ENCODE measurements at regions not wholly inside any gene's neighbourhood (a gene's known extent, or its start where the extent isn't known, plus 50 kb on each side); places are given as distances from the start of the nearest gene placed in this dataset.
"Not testable (repeated sequence)": the region's sequence is repeated elsewhere in the genome, so short reads cannot be mapped to it uniquely, and the experiment has no call there.

GRCh38 chr6:145267076-145267867 is 468.0 kb downstream of the EPM2A start:
- DNase-seq (ENCODE audit: low read depth, low spot score), result no peak
- in situ Hi-C loops (cut with HindIII; ENCODE audit: low pct_unique_long_range_greater_than_20kb, low sequenced_read_pairs), result no loop called here

GRCh38 chr6:145270464-145270863 is 464.9 kb downstream of the EPM2A start:
- no peak for DNase-seq (ENCODE audit: low read depth, low spot score)
- in situ Hi-C loops (cut with HindIII; ENCODE audit: low pct_unique_long_range_greater_than_20kb, low sequenced_read_pairs), result no loop called here

GRCh38 chr6:145271040-145271439 is 464.3 kb downstream of the EPM2A start:
- in situ Hi-C loops (cut with HindIII; ENCODE audit: low pct_unique_long_range_greater_than_20kb, low sequenced_read_pairs), result no loop called here
- no peak for DNase-seq (ENCODE audit: low read depth, low spot score)

GRCh38 chr6:145271577-145271976 is 463.7 kb downstream of the EPM2A start:
- no peak for DNase-seq (ENCODE audit: low read depth, low spot score)
- in situ Hi-C loops (cut with HindIII; ENCODE audit: low pct_unique_long_range_greater_than_20kb, low sequenced_read_pairs), result no loop called here

- in situ Hi-C loops (cut with HindIII; ENCODE audit: low pct_unique_long_range_greater_than_20kb, low sequenced_read_pairs), result no loop called here
- DNase-seq (ENCODE audit: low read depth, low spot score), result no peak
These were observed 463.1 kb downstream of the EPM2A start for GRCh38 chr6:145272246-145272645.

GRCh38 chr6:145273136-145273535 is 462.2 kb downstream of the EPM2A start:
- in situ Hi-C loops (cut with HindIII; ENCODE audit: low pct_unique_long_range_greater_than_20kb, low sequenced_read_pairs), result no loop called here
- DNase-seq (ENCODE audit: low read depth, low spot score), result no peak

- DNase-seq (ENCODE audit: low read depth, low spot score), result no peak
- in situ Hi-C loops (cut with HindIII; ENCODE audit: low pct_unique_long_range_greater_than_20kb, low sequenced_read_pairs), result no loop called here
These were observed 461.2 kb downstream of the EPM2A start for GRCh38 chr6:145274083-145274482.

GRCh38 chr6:145275019-145275418 is 460.3 kb downstream of the EPM2A start:
- DNase-seq (ENCODE audit: low read depth, low spot score), result no peak
- in situ Hi-C loops (cut with HindIII; ENCODE audit: low pct_unique_long_range_greater_than_20kb, low sequenced_read_pairs), result no loop called here

- in situ Hi-C loops (cut with HindIII; ENCODE audit: low pct_unique_long_range_greater_than_20kb, low sequenced_read_pairs), result no loop called here
These were observed 459.5 kb downstream of the EPM2A start for GRCh38 chr6:145275787-145276186.

GRCh38 chr6:145276756-145277155 is 458.6 kb downstream of the EPM2A start:
- DNase-seq (ENCODE audit: low read depth, low spot score), result no peak
- in situ Hi-C loops (cut with HindIII; ENCODE audit: low pct_unique_long_range_greater_than_20kb, low sequenced_read_pairs), result no loop called here

More at GRCh38 chr6:145275787-145276186, 459.5 kb downstream of the EPM2A start:
- no peak for DNase-seq (ENCODE audit: low read depth, low spot score)

- in situ Hi-C loops (cut with HindIII; ENCODE audit: low pct_unique_long_range_greater_than_20kb, low sequenced_read_pairs), result no loop called here
- no peak for DNase-seq (ENCODE audit: low read depth, low spot score)
These were observed 457.8 kb downstream of the EPM2A start for GRCh38 chr6:145277358-145278086.

- in situ Hi-C loops (cut with HindIII; ENCODE audit: low pct_unique_long_range_greater_than_20kb, low sequenced_read_pairs), result no loop called here
- DNase-seq (ENCODE audit: low read depth, low spot score), result no peak
These were observed 457.0 kb downstream of the EPM2A start for GRCh38 chr6:145278163-145278807.

- no peak for DNase-seq (ENCODE audit: low read depth, low spot score)
- in situ Hi-C loops (cut with HindIII; ENCODE audit: low pct_unique_long_range_greater_than_20kb, low sequenced_read_pairs), result no loop called here
These were observed 455.8 kb downstream of the EPM2A start for GRCh38 chr6:145279551-145279950.

- in situ Hi-C loops (cut with HindIII; ENCODE audit: low pct_unique_long_range_greater_than_20kb, low sequenced_read_pairs), result no loop called here
- DNase-seq (ENCODE audit: low read depth, low spot score), result no peak
These were observed 455.3 kb downstream of the EPM2A start for GRCh38 chr6:145279993-145280392.

GRCh38 chr6:145283209-145283608 is 452.1 kb downstream of the EPM2A start:
- in situ Hi-C loops (cut with HindIII; ENCODE audit: low pct_unique_long_range_greater_than_20kb, low sequenced_read_pairs); DNase-seq (ENCODE audit: low read depth, low spot score): not testable (repeated sequence)

GRCh38 chr6:145283856-145284255 is 451.5 kb downstream of the EPM2A start:
- in situ Hi-C loops (cut with HindIII; ENCODE audit: low pct_unique_long_range_greater_than_20kb, low sequenced_read_pairs), result no loop called here
- no peak for DNase-seq (ENCODE audit: low read depth, low spot score)

GRCh38 chr6:145286916-145287315 is 448.4 kb downstream of the EPM2A start:
- in situ Hi-C loops (cut with HindIII; ENCODE audit: low pct_unique_long_range_greater_than_20kb, low sequenced_read_pairs), result no loop called here
- no peak for DNase-seq (ENCODE audit: low read depth, low spot score)

- no peak for DNase-seq (ENCODE audit: low read depth, low spot score)
- in situ Hi-C loops (cut with HindIII; ENCODE audit: low pct_unique_long_range_greater_than_20kb, low sequenced_read_pairs), result no loop called here
These were observed 445.7 kb downstream of the EPM2A start for GRCh38 chr6:145289573-145289972.
